ENCODE measurements at regions not wholly inside any gene's neighbourhood (a gene's known extent, or its start where the extent isn't known, plus 50 kb on each side); places are given as distances from the start of the nearest gene placed in this dataset.

DNA sequence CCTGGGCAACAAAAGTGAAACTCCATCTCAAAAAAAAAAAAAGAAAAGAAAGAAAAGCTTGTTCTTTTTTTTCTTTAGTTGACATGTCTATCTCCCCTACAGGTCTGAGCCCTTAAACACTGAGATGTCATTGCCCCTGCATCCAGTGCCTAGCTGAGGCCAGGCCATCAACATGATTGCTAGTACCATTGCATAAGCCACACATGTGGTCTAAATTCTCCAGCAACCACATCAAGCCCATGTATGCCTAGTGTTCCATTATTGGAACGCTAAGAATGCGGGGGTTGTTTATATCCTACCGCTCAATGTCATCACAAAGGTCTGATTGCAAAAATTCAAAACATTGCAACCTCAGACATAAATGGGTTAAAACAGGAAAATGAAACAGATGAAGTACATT lies 62.7 kb downstream of the NPTX2 start:
- no peak for DNase-seq

DNA sequence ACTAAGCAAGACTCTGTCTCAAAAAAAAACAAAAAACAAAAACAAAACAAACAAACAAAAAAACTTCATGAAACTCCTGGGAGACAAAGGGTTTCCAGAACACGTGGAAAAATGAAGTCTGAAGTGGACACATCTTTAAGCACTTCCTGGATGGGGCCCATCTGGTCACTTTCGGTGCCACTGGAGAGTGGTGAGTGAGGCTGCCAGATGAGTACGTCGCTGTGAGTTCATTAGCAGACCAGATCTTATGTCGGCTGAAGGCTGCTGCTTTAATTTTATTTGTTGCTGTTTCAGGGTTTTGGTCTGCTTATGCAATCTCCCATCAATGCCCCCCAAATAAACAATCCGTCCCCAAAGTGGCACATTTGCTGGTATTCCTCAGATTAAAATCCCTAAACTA lies 64.4 kb downstream of the NPTX2 start:
- DNase-seq, result no peak

- peak; percentile 63 for DNase-seq
Observed at GRCh38 chr7:98681951-98682350, 64.9 kb downstream of the NPTX2 start.

DNA sequence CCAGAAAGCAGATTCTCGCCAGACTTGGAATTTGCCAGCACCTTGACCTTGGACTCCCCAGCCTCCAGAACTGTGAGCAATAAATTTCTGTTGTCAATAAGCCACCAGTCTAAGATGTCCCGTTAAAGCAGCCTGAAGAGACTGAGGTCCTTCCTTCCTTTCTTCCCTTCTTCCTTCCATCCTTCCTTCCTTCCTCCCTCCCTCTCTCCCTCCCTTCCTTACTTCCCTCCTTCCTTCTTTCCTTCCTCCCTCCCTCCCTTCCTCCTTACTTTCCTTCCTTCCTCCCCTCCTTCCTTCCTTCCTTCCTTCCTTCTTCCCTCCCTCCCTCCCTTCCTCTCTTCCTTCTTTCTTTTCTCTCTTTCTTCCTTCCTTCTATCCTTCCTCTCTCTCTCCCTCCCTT lies 66.4 kb downstream of the NPTX2 start:
- DNase-seq, result no peak

- DNase-seq, result no peak
Observed at GRCh38 chr7:98685541-98685940, 68.5 kb downstream of the NPTX2 start.

DNA sequence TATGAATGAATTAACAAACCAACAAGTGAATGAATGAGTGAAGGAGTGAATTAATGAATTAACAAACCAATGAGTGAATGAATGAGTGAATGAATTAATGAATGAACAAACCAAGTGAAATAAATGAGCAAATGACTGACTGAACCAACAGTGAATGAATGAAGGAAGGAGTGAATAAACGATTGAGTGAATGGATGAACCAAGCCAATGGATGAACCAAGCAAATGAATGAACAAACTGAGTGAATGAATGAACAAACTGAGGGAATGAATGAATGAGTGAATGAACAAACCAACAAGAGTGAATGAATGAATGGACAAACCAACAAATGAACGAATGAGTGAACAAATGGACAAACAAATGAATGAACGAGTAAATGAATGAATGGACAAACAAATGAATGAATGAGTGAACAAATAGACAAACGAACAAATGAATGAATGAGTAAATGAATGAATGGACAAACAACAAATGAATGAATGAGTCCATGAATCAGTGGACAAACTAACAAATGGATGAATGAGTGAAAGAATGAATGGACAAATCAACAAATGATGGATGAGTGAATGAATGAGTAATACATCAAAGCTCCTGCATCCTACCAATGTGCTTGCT lies 69.5 kb downstream of the NPTX2 start:
- DNase-seq, result no peak

DNA sequence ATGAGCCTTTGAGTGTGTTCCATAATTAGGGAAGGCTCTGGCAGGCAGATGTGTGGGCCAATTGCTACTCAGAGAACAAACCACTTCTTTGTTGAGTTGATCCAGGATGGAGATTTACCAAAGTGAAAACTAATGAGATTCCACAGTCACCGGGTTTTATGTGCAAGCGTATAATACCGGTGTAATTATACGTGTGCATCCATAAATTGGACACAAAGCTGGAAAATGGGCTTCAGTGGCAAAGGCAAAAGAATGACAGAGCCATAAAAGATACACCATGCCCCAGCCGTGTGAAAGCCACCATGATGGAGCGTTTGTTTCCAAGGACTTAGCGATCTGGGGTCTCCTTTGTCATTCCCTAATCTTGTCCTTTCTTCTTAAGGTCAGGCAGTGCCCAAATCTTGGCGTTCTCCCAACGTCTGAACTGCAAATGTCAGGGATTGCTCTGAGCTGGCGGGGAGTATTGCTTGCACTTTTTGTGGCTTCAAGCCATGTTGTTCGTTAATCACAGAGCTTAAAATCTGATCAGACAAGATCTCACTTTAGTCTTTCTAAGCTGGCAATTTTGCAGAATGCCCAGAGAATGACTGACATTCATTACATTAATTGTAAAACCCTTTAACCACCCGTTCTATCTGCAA lies 70.1 kb downstream of the NPTX2 start:
- DNase-seq, result no peak

DNA sequence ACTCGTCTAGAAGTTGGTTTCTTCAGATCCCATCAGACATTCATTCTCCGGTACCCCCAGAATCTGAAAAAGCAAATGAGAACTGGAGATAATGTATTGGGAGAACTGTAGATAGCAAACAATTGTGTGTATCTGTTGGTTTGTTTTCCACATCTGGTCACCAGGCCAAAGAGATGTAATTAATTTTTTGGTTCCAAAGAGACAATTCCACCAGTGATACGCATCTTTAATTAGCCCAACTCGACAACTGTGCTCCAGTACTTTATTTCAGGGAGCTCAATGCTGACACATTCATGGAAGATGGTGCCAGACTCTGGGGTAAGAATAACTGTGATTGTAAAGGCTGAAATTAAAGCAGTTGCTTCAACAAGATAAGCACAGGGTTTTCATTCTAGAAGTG lies 74.5 kb downstream of the NPTX2 start:
- DNase-seq, result no peak

- no peak for DNase-seq
Observed at GRCh38 chr7:98697083-98697482, 80.0 kb downstream of the NPTX2 start.

GRCh38 chr7:98697485-98698240 lies 80.6 kb downstream of the NPTX2 start:
- DNase-seq, result no peak

GRCh38 chr7:98698976-98699375 lies 81.9 kb downstream of the NPTX2 start:
- DNase-seq, result no peak

- DNase-seq, result no peak
Observed at GRCh38 chr7:98700533-98700932, 83.4 kb downstream of the NPTX2 start.

DNA sequence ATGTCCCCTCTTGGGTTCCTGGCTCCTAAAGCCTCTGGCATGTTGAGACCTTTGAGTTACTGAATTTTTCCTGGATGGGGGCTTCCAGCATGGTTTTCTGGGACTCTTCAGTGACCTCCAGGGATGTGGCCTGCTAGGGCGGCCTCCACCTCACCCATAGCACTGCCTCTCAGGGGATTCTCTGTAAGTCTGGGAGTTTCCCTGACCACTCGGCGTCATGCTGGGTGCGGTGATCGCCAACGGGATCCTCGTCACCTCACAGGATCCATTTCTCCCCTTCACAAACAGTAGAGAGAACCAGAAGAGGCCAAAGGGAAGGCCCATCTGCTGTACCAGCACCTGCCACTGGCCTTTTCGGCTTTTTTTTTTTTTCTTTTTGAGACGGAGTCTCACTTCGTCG lies 84.3 kb downstream of the NPTX2 start:
- DNase-seq, result no peak

DNA sequence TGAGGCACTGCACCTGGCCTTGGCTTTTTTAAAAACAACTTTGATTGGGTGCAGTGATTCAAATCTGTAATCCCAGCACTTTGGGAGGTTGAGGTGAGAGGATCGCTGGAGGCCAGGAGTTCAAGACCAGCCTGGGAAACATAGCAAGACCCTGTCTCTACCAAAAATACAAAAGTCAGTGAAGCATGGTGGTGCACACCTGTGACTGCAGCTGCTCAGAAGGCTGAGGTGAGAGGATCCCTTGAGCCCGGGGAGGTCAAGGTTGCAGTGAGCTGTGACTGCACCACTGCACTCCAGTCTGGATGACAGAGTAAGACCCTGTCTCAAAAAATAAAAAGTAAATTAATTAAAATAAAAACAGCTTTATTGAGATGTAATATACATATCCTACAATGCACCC lies 84.9 kb downstream of the NPTX2 start:
- no peak for DNase-seq

DNA sequence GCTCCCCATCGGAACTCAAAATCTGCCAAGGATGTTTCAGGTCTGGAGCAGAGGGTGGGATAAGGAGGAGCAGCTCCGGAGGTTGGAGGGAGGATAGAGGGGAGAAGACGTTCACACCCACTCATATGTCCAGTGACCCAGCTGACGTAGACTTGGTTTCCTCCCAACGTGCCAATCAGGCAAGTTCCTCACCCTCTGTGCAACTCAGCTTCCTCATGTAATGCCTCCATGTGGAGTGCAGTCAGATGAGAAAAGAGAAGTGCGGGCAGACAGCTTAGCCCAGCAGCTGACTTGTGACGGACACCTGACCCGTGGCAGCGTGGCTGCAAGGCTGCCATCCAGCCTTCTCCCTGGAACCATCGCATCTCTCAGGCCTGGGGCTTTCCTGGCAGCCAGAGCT lies 86.8 kb downstream of the NPTX2 start:
- no peak for DNase-seq

DNA sequence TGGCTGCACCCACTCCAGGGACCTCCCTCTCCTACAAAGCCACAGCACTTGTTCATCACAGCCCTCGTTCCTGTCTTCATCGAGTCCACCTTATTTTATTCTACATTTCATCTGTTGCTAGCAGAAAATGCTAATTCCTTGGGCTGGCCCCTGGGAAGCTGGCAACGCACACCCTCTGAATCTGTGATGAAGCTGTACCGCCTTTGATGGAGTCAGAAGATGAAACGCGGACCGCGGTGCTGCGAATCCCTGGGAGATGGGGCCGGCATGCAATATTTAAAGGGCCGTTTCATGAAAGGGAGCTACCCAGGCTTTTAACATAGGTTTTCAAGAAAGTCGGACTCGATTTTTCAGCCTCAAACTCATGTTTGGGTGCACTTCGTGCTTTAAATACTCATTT lies 88.5 kb downstream of the NPTX2 start:
- DNase-seq, result no peak

GRCh38 chr7:98707076-98707475 lies 90.0 kb downstream of the NPTX2 start:
- no peak for DNase-seq

DNA sequence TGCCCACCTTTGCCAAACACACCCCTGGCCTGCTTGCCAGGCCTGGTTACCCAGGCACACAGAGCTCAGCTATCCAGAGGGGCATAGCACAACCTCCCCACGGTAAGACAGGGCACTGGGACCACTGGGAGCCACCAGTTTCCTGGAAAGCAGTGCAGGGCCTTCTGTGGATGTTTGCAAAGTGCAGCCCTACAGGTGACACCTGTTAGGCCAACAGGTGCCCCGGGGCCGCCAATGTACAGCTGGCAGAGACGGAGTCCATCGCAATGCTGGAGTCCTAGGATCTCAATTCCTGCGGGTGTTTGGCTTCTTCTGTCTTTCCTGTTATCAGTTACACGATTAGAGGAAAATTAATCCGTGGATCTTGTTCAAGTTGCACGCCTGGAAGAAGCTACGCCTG lies 94.9 kb downstream of the NPTX2 start:
- DNase-seq, result no peak

DNA sequence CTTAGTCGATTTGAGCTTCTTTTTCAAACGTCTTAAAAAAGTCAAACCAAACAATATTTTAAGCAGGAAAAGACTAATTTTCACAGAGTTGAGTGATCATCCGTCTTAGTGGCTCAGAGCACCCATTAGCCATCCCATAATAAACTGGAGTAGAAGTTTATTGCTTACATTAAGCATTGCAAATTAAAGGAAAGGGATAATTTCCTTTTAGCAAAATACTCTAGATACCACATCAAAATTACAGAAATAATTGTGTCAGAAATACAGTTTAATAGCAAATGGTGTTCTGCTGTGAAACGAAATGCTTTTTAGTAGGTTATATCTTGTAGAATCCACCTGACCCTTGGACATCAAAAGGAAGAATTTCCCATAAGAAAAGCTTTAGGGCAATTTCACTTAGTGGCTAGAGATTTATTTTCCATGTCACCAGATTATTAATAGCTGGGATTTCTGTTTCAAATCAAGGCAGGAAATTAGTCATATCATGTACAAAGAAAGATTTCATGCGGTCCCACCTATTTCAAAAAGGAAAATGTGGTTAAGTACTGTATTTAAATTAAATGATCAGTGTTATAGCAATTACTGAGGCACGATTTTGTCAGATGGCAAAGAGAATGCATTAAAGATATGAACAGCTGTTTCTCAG lies 96.2 kb downstream of the NPTX2 start:
- DNase-seq, result no peak

DNA sequence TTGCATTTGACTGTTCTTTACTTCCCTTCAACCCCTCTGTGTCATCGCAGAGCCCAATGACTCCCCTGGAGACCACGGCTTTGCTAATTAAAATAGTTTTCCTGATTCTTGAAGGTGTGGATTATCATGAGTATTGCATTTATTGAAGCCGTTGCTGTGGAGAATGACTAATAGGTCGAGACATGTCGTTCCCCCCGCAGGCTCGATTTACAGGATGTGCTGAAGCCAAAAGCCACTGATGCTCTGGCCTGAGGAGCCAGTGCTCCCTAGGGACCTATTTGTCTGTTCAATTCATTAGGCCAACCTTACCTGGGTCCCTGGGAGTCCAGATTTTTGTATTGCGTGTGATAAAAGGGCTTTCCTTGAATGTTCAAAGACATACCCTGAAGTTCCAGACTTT lies 102.3 kb downstream of the NPTX2 start:
- no peak for DNase-seq

DNA sequence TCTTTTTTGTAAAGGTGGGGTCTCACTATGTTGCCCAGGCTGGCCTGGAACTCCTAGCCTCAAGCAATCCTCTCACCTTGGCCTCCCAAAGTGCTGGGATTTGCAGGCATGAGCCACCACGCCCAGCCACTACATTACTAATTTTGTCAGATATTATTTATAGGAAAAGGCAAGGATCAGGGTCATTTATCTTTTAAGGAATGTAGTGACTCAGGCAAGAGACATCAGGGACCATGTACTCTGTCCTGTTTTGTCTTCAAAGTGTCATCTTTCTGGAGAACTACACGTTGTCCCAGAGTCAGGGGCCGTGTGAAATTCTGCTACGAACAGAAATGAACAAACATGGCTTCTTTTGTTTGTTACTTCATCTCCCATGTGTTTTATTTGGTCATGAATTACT lies 105.3 kb downstream of the NPTX2 start:
- DNase-seq, result no peak

GRCh38 chr7:98724591-98724990 lies 107.5 kb downstream of the NPTX2 start:
- DNase-seq, result no peak

DNA sequence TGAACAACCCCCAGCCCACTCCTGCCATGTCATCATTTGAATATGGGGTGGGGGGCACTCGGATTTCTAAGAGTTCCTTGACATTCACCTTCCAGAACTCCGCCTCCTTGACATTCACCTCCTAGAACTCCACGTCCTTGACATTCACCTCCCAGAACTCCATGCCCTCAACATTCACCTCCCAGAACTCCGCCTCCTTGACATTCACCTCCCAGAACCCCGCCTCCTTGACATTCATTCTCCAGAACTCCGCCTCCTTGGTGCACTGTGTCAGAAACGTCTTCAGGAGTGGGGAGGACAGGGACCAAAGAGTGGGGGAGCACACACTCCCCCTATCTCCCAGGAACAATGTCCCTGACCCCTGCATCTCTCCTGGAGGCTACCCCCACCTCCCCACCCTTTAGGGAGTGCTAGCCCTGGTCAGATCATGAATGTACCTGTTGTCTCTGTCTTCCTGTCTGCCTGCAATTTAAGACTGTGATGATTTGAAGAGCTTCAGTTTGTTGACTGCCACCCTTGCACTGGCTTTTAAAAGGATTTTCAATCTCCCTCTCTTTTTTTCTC lies 110.1 kb downstream of the NPTX2 start:
- DNase-seq, result no peak

DNA sequence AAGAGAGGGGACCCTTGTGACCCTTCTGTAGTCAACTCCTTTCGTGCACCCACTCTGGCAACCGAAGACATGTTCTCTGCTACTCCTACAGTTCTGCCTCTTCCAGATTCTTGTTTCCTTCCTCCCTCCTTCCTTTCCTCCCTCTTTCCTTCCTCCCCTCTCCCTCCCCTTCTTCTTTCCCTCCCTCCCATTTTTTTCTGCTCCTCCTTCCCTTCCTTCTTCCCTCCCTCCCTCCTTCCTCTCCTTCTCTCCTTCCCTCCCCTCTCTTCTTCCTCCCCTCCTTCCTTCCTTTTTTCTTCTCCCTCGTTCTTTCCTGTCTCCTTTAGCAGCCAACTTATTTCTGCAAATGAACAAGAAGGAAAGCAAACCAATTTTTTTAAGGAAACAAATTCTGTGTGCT lies 111.5 kb downstream of the NPTX2 start:
- no peak for DNase-seq

Measured in GF-D8 (cell line).